K562 (cell line): ENCODE measurements at regions not wholly inside any gene's neighbourhood (a gene's known extent, or its start where the extent isn't known, plus 50 kb on each side); places are given as distances from the start of the nearest gene placed in this dataset.

Experiments used
- BCLAF1 ChIP-seq, 2 experiments: fragments of 450-650 bp in 1 of 2; IDR thresholded peaks; 2 replicates each; pipeline ENCODE4 v1.6.1; 2011 to 2017; ENCODE audit warnings: low read depth in 2 of 2, antibody characterized with exemption in 1 of 2, borderline replicate concordance in 1 of 2, low read length in 1 of 2, mild to moderate bottlenecking in 1 of 2, mixed read lengths in 1 of 2; ENCODE audit not compliant: control insufficient read depth in 1 of 2
- CBFA2T2 ChIP-seq: fragments of 450-650 bp; conservative IDR thresholded peaks from 2 replicates; pipeline ENCODE4 v1.6.1; 2017; ENCODE audit warnings: mild to moderate bottlenecking
- CSDE1 ChIP-seq, 2 experiments: fragments of 450-650 bp; IDR thresholded peaks; 2 replicates each; pipeline ENCODE4 v1.6.1; 2016; ENCODE audit warnings: mild to moderate bottlenecking in 1 of 2
- FOXM1 ChIP-seq, 2 experiments: fragments of 450-650 bp in 1 of 2; sonication (generic) in 1 of 2; formaldehyde crosslinking in 1 of 2; IDR thresholded peaks; 2 replicates each; pipeline versions ENCODE4 v1.6.1 to v1.9.0; 2017 to 2022; ENCODE audit warnings: low read depth in 2 of 2, mild to moderate bottlenecking in 2 of 2, missing genetic modification reagents in 1 of 2, moderate library complexity in 1 of 2
- NELFE ChIP-seq: IDR thresholded peaks from 2 replicates; pipeline ENCODE4 v1.6.1; 2011; ENCODE audit warnings: mild to moderate bottlenecking; ENCODE audit not compliant: insufficient read depth, insufficient read length
- NRF1 ChIP-seq, 2 experiments: fragments of 450-650 bp; IDR thresholded peaks in 1 of 2; conservative IDR thresholded peaks in 1 of 2; 2 replicates each; pipeline ENCODE4 v1.6.1; 2014; ENCODE audit warnings: mild to moderate bottlenecking in 2 of 2
- RBM14 ChIP-seq: fragments of 200-400 bp; formaldehyde crosslinking; IDR thresholded peaks from 2 replicates; pipeline ENCODE4 v1.6.1; 2018; ENCODE audit warnings: low read depth, mild to moderate bottlenecking, low read length, moderate library complexity, borderline replicate concordance; ENCODE audit not compliant: insufficient read depth
- SIN3A ChIP-seq, 2 experiments: fragments of 150-350 bp in 1 of 2; IDR thresholded peaks; 2 replicates each; pipeline ENCODE4 v1.6.1; 2011 to 2016; ENCODE audit warnings: borderline replicate concordance in 2 of 2, low read depth in 2 of 2, low read length in 2 of 2, mild to moderate bottlenecking in 2 of 2, moderate library complexity in 2 of 2; ENCODE audit not compliant: control insufficient read depth in 1 of 2
- SNIP1 ChIP-seq: fragments of 450-650 bp; IDR thresholded peaks from 2 replicates; pipeline ENCODE4 v1.7.1; 2017; ENCODE audit warnings: low read depth, mild to moderate bottlenecking
- TCF7 ChIP-seq: sonication (generic); IDR thresholded peaks from 2 replicates; pipeline ENCODE4 v1.6.1; 2016; ENCODE audit warnings: antibody characterized with exemption, borderline replicate concordance
- WHSC1 ChIP-seq: IDR thresholded peaks from one replicate; pipeline ENCODE4 v1.6.1; 2012; ENCODE audit warnings: low read length, control low read depth, inconsistent platforms
- ZBTB26 ChIP-seq: fragments of 450-650 bp; formaldehyde crosslinking; IDR thresholded peaks from 2 replicates; pipeline ENCODE4 v1.4.0; 2022; ENCODE audit warnings: missing genetic modification characterization
- ZNF184 ChIP-seq: sonication (generic); formaldehyde crosslinking; IDR thresholded peaks from 2 replicates; pipeline ENCODE4 v1.5.0; 2020; ENCODE audit warnings: missing genetic modification reagents
- ZNF561 ChIP-seq: fragments of 450-650 bp; formaldehyde crosslinking; conservative IDR thresholded peaks from 2 replicates; pipeline ENCODE4 v1.4.0; 2020; ENCODE audit warnings: mild to moderate bottlenecking, moderate library complexity
- TF ChIP-seq, protein P1 (sequence below): fragments of 250-450 bp; sonication (Bioruptor Pico); IDR thresholded peaks from 2 replicates; pipeline ENCODE4 v1.4.0; 2020

DNA sequence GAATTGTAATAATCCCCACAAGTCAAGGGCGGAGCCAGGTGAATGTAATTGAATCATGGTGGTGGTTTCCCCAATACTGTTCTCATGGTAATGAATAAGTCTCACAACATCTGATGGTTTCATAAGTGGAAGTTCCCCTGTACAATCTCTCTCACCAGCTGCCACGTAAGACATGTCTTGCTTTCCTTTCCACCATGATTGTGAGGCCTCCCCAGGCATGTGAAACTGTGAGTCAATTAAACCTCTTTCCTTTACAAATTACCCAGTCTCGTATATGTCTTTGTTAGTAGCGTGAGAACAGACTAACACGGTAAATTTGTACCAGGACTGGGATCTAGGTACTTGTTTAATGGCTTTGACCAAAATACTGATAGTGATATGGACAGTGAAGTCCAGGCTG, 744.3 kb upstream of the REG3G start (continued):
- TF ChIP-seq BCLAF1 (IDR thresholded peaks at IDR 0.05; ENCODE audit: borderline replicate concordance in 1 of 2, control insufficient read depth in 1 of 2, low read depth in 2 of 2, low read length in 1 of 2), result no peak
- no peak for TF ChIP-seq NELFE
- no peak for TF ChIP-seq ZNF561 (CRISPR knock-in tag)
- TF ChIP-seq NRF1 (conservative IDR thresholded peaks at IDR 0.05 in 1 of 2, IDR thresholded peaks at IDR 0.05 in 1 of 2), result no peak
- TF ChIP-seq CBFA2T2, result no peak
- TF ChIP-seq FOXM1 (IDR thresholded peaks at IDR 0.05; ENCODE audit: low read depth), result no peak
- TF ChIP-seq FOXM1 (CRISPR knock-in tag; IDR thresholded peaks at IDR 0.05; ENCODE audit: low read depth), result no peak
- TF ChIP-seq RBM14, result no peak
- no peak for TF ChIP-seq CSDE1 (IDR thresholded peaks at IDR 0.05)
- TF ChIP-seq WHSC1, result no peak
- TF ChIP-seq SNIP1, result no peak
- TF ChIP-seq, protein P1, sequence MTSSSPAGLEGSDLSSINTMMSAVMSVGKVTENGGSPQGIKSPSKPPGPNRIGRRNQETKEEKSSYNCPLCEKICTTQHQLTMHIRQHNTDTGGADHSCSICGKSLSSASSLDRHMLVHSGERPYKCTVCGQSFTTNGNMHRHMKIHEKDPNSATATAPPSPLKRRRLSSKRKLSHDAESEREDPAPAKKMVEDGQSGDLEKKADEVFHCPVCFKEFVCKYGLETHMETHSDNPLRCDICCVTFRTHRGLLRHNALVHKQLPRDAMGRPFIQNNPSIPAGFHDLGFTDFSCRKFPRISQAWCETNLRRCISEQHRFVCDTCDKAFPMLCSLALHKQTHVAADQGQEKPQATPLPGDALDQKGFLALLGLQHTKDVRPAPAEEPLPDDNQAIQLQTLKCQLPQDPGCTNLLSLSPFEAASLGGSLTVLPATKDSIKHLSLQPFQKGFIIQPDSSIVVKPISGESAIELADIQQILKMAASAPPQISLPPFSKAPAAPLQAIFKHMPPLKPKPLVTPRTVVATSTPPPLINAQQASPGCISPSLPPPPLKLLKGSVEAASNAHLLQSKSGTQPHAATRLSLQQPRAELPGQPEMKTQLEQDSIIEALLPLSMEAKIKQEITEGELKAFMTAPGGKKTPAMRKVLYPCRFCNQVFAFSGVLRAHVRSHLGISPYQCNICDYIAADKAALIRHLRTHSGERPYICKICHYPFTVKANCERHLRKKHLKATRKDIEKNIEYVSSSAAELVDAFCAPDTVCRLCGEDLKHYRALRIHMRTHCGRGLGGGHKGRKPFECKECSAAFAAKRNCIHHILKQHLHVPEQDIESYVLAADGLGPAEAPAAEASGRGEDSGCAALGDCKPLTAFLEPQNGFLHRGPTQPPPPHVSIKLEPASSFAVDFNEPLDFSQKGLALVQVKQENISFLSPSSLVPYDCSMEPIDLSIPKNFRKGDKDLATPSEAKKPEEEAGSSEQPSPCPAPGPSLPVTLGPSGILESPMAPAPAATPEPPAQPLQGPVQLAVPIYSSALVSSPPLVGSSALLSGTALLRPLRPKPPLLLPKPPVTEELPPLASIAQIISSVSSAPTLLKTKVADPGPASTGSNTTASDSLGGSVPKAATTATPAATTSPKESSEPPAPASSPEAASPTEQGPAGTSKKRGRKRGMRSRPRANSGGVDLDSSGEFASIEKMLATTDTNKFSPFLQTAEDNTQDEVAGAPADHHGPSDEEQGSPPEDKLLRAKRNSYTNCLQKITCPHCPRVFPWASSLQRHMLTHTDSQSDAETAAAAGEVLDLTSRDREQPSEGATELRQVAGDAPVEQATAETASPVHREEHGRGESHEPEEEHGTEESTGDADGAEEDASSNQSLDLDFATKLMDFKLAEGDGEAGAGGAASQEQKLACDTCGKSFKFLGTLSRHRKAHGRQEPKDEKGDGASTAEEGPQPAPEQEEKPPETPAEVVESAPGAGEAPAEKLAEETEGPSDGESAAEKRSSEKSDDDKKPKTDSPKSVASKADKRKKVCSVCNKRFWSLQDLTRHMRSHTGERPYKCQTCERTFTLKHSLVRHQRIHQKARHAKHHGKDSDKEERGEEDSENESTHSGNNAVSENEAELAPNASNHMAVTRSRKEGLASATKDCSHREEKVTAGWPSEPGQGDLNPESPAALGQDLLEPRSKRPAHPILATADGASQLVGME (CRISPR knock-in tag), result no peak
- no peak for TF ChIP-seq ZNF184 (CRISPR knock-in tag)
- no peak for TF ChIP-seq ZBTB26 (CRISPR knock-in tag)
- no peak for TF ChIP-seq SIN3A (IDR thresholded peaks at IDR 0.05; ENCODE audit: borderline replicate concordance in 2 of 2, control insufficient read depth in 1 of 2, low read depth in 2 of 2, low read length in 2 of 2)
- TF ChIP-seq TCF7, result no peak
